SK-N-SH (cell line): ENCODE measurements at regions not wholly inside any gene's neighbourhood (a gene's known extent, or its start where the extent isn't known, plus 50 kb on each side); places are given as distances from the start of the nearest gene placed in this dataset.
A peak's percentile ranks its signal among the peaks of the same experiment; 100 is the strongest.

Experiments used
- CTCF ChIA-PET: fragments of 300-600, 350-600 bp; formaldehyde crosslinking; extraction: SDS; loops from one replicate; lab custom pipeline; 2021; lab: Yijun Ruan, JAX
- POLR2A ChIA-PET: fragments of 350-600 bp; sonication (Branson Sonifier 250); formaldehyde crosslinking; extraction: SDS; loops from one replicate; lab custom pipeline; 2020; ENCODE audit warnings: antibody characterized with exemption, inconsistent platforms; lab: Yijun Ruan, JAX
- DNase-seq: peaks from one replicate; pipeline ENCODE4 v3.0.0; 2012
- H2AFZ ChIP-seq: fragments of 200-600 bp; sonication (generic); 2 replicates; pipeline ENCODE4 v1.8.1; 2016; ENCODE audit warnings: antibody characterized with exemption, mild to moderate bottlenecking, low read depth
- H3F3A ChIP-seq: fragments of 200-600 bp; sonication (generic); replicated peaks from 2 replicates; pipeline ENCODE3; 2016; ENCODE audit warnings: antibody characterized with exemption, mild to moderate bottlenecking; ENCODE audit not compliant: insufficient read depth
- H3K27ac ChIP-seq, 2 experiments: fragments of 200-500 bp in 1 of 2; fragments of 200-600 bp in 1 of 2; sonication (Bioruptor generic) in 1 of 2; sonication (generic), shearing (Covaris generic) in 1 of 2; 2 replicates each; pipeline versions ENCODE4 v1.5.1 to v1.6.1; 2014 to 2016; ENCODE audit warnings: low read depth in 2 of 2, inconsistent platforms in 1 of 2, low read length in 1 of 2, mild to moderate bottlenecking in 1 of 2, mixed read lengths in 1 of 2
- H3K27me3 ChIP-seq: fragments of 200-600 bp; sonication (generic), shearing (Covaris generic); 2 replicates; pipeline ENCODE4 v1.6.1; 2016; ENCODE audit warnings: mixed run types; ENCODE audit not compliant: insufficient read depth
- H3K36me3 ChIP-seq, 2 experiments: fragments of 200-500 bp in 1 of 2; fragments of 200-600 bp in 1 of 2; sonication (Bioruptor generic) in 1 of 2; sonication (generic) in 1 of 2; replicated peaks in 1 of 2; 2 replicates each; pipeline versions ENCODE3 to v1.5.1; 2014 to 2016; ENCODE audit warnings: low read length in 1 of 2, mild to moderate bottlenecking in 1 of 2; ENCODE audit not compliant: insufficient read depth in 2 of 2, control insufficient read depth in 1 of 2
- H3K4me1 ChIP-seq, 2 experiments: fragments of 200-500 bp in 1 of 2; fragments of 200-600 bp in 1 of 2; sonication (Bioruptor generic) in 1 of 2; sonication (generic), shearing (Covaris generic) in 1 of 2; 2 replicates each; pipeline versions ENCODE4 v1.5.1 to v1.6.1; 2014 to 2016; ENCODE audit warnings: low read depth in 1 of 2, low read length in 1 of 2, mixed run types in 1 of 2; ENCODE audit not compliant: insufficient read depth in 2 of 2, control insufficient read depth in 1 of 2
- H3K4me2 ChIP-seq: fragments of 200-600 bp; sonication (generic), shearing (Covaris generic); 2 replicates; pipeline ENCODE4 v1.6.1; 2017; ENCODE audit warnings: mixed run types
- H3K4me3 ChIP-seq, 2 experiments: fragments of 200-500 bp in 1 of 2; fragments of 200-600 bp in 1 of 2; sonication (Bioruptor generic) in 1 of 2; sonication (generic), shearing (Covaris generic) in 1 of 2; 2 replicates each; pipeline versions ENCODE4 v1.5.1 to v1.8.1; 2014 to 2016; ENCODE audit warnings: low read depth in 2 of 2, inconsistent platforms in 1 of 2, low read length in 1 of 2, mild to moderate bottlenecking in 1 of 2, mixed read lengths in 1 of 2, moderate library complexity in 1 of 2
- H3K79me2 ChIP-seq: fragments of 200-600 bp; sonication (generic); 2 replicates; pipeline ENCODE4 v1.8.1; 2017; ENCODE audit warnings: mild to moderate bottlenecking; ENCODE audit not compliant: insufficient read depth
- H3K9ac ChIP-seq: fragments of 200-600 bp; sonication (generic); 2 replicates; pipeline ENCODE4 v1.6.1; 2017; ENCODE audit warnings: mixed run types
- H3K9me2 ChIP-seq: fragments of 200-600 bp; sonication (generic); 2 replicates; pipeline ENCODE4 v1.6.1; 2017; ENCODE audit warnings: mixed run types
- H3K9me3 ChIP-seq: fragments of 200-600 bp; sonication (generic); 2 replicates; pipeline ENCODE4 v1.6.1; 2017; ENCODE audit warnings: mixed run types, mild to moderate bottlenecking, moderate library complexity
- H4K20me1 ChIP-seq: fragments of 200-600 bp; sonication (generic); 2 replicates; pipeline ENCODE4 v1.6.1; 2017; ENCODE audit warnings: mild to moderate bottlenecking, mixed run types; ENCODE audit not compliant: insufficient read depth
- ELF1 ChIP-seq: IDR thresholded peaks from 2 replicates; pipeline ENCODE4 v1.4.0; 2012
- EP300 ChIP-seq, 2 experiments: IDR thresholded peaks; 2 replicates each; pipeline versions ENCODE4 v1.4.0 to v1.6.1; 2012; ENCODE audit warnings: borderline replicate concordance in 1 of 2, low read depth in 1 of 2, low read length in 1 of 2
- FOSL2 ChIP-seq: IDR thresholded peaks from 2 replicates; pipeline ENCODE4 v1.4.0; 2012; ENCODE audit warnings: low read depth, mild to moderate bottlenecking, moderate library complexity, borderline replicate concordance
- FOXM1 ChIP-seq: IDR thresholded peaks from 2 replicates; pipeline ENCODE4 v1.4.0; 2012; ENCODE audit warnings: low read depth, mild to moderate bottlenecking
- GABPA ChIP-seq: IDR thresholded peaks from 2 replicates; pipeline ENCODE4 v1.4.0; 2012; ENCODE audit warnings: low read depth, mild to moderate bottlenecking
- JUND ChIP-seq: IDR thresholded peaks from 2 replicates; pipeline ENCODE4 v1.4.0; 2012
- NFIC ChIP-seq: IDR thresholded peaks from 2 replicates; pipeline ENCODE4 v1.4.0; 2012; ENCODE audit warnings: borderline replicate concordance
- NRF1 ChIP-seq: IDR thresholded peaks from 2 replicates; pipeline ENCODE4 v1.6.1; 2012; ENCODE audit warnings: low read depth, mild to moderate bottlenecking, low read length
- RAD21 ChIP-seq: IDR thresholded peaks from 2 replicates; pipeline ENCODE4 v1.6.1; 2012; ENCODE audit warnings: mild to moderate bottlenecking, low read length
- RFX5 ChIP-seq: IDR thresholded peaks from 2 replicates; pipeline ENCODE4 v1.6.1; 2012; ENCODE audit warnings: mild to moderate bottlenecking, improper control_type of control experiment, low read length
- RXRA ChIP-seq: IDR thresholded peaks from 2 replicates; pipeline ENCODE4 v1.4.0; 2012; ENCODE audit warnings: low read depth, mild to moderate bottlenecking, borderline replicate concordance
- SIN3A ChIP-seq: IDR thresholded peaks from 2 replicates; pipeline ENCODE4 v1.6.1; 2012; ENCODE audit warnings: low read depth, mild to moderate bottlenecking, low read length, moderate library complexity, borderline replicate concordance
- TAF1 ChIP-seq: IDR thresholded peaks from 2 replicates; pipeline ENCODE4 v1.6.1; 2012; ENCODE audit warnings: low read depth, mild to moderate bottlenecking, low read length, moderate library complexity, borderline replicate concordance
- TCF12 ChIP-seq: IDR thresholded peaks from 2 replicates; pipeline ENCODE4 v1.4.0; 2012
- TEAD4 ChIP-seq: IDR thresholded peaks from 2 replicates; pipeline ENCODE4 v1.4.0; 2012; ENCODE audit warnings: mild to moderate bottlenecking, borderline replicate concordance; ENCODE audit not compliant: insufficient read depth
- WGBS: methylation state at CpG from one replicate; pipeline ENCODE4 v1.1.6; 2017; ENCODE audit warnings: low lambda C conversion rate; 5-methylcytosine and 5-hydroxymethylcytosine counted together
- TF ChIP-seq, protein P1 (sequence below): fragments of 150-350 bp; IDR thresholded peaks from 2 replicates; pipeline ENCODE4 v1.6.1; 2017; ENCODE audit warnings: antibody characterized with exemption, low read length, low read depth, borderline replicate concordance
- TF ChIP-seq, protein P2 (sequence below): IDR thresholded peaks from 2 replicates; pipeline ENCODE4 v1.4.0; 2012; ENCODE audit warnings: low read depth, borderline replicate concordance
- TF ChIP-seq, protein P3 (sequence below): IDR thresholded peaks from 2 replicates; pipeline ENCODE4 v1.4.0; 2012; ENCODE audit warnings: low read depth, borderline replicate concordance
- TF ChIP-seq, protein P4 (sequence below): IDR thresholded peaks from 2 replicates; pipeline ENCODE4 v1.6.1; 2012; ENCODE audit warnings: mild to moderate bottlenecking, low read depth, low read length, moderate library complexity
- TF ChIP-seq, protein P5 (sequence below): fragments of 150-350 bp; IDR thresholded peaks from 2 replicates; pipeline ENCODE4 v1.6.1; 2016; ENCODE audit warnings: mild to moderate bottlenecking, low read depth, low read length
- TF ChIP-seq, protein P6 (sequence below): IDR thresholded peaks from 2 replicates; pipeline ENCODE4; 2012

DNA sequence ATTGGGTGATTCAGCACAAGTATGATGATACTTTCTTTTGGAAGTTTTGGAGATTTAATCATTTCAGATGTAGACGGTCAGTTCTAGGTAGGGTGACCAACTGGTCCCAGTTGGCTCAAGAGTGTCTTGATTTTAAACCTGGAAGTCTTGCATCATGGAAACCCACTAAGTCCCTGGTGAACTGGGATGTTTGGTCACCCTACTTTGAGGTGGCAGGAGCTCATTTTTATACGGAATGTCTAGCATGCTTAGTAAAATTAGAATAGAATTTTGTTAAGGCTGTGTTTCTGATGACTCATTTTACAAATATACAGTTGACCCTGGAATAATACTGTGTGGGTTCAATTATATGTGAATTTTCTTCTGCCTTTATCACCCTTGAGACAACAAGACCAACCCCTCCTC lies 61.5 kb upstream of the DOCK10 start:
- no peak for TF ChIP-seq TAF1
- TF ChIP-seq GABPA: no peak
- TF ChIP-seq TCF12: peak; percentile 57
- TF ChIP-seq FOSL2: peak; percentile 57; the same call in 1 of the 2 replicates
- TF ChIP-seq NRF1: no peak
- TF ChIP-seq, protein P1, sequence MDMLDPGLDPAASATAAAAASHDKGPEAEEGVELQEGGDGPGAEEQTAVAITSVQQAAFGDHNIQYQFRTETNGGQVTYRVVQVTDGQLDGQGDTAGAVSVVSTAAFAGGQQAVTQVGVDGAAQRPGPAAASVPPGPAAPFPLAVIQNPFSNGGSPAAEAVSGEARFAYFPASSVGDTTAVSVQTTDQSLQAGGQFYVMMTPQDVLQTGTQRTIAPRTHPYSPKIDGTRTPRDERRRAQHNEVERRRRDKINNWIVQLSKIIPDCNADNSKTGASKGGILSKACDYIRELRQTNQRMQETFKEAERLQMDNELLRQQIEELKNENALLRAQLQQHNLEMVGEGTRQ: no peak
- TF ChIP-seq, protein P2, sequence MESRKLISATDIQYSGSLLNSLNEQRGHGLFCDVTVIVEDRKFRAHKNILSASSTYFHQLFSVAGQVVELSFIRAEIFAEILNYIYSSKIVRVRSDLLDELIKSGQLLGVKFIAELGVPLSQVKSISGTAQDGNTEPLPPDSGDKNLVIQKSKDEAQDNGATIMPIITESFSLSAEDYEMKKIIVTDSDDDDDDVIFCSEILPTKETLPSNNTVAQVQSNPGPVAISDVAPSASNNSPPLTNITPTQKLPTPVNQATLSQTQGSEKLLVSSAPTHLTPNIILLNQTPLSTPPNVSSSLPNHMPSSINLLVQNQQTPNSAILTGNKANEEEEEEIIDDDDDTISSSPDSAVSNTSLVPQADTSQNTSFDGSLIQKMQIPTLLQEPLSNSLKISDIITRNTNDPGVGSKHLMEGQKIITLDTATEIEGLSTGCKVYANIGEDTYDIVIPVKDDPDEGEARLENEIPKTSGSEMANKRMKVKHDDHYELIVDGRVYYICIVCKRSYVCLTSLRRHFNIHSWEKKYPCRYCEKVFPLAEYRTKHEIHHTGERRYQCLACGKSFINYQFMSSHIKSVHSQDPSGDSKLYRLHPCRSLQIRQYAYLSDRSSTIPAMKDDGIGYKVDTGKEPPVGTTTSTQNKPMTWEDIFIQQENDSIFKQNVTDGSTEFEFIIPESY: no peak
- TF ChIP-seq NFIC: 0 out of 2 replicates have a peak, but pooled peaks have one; percentile 21
- TF ChIP-seq, protein P3, sequence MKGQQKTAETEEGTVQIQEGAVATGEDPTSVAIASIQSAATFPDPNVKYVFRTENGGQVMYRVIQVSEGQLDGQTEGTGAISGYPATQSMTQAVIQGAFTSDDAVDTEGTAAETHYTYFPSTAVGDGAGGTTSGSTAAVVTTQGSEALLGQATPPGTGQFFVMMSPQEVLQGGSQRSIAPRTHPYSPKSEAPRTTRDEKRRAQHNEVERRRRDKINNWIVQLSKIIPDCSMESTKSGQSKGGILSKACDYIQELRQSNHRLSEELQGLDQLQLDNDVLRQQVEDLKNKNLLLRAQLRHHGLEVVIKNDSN: no peak
- TF ChIP-seq ELF1: no peak
- TF ChIP-seq RXRA: peak; percentile 70; the same call in 1 of the 2 replicates
- TF ChIP-seq, protein P4, sequence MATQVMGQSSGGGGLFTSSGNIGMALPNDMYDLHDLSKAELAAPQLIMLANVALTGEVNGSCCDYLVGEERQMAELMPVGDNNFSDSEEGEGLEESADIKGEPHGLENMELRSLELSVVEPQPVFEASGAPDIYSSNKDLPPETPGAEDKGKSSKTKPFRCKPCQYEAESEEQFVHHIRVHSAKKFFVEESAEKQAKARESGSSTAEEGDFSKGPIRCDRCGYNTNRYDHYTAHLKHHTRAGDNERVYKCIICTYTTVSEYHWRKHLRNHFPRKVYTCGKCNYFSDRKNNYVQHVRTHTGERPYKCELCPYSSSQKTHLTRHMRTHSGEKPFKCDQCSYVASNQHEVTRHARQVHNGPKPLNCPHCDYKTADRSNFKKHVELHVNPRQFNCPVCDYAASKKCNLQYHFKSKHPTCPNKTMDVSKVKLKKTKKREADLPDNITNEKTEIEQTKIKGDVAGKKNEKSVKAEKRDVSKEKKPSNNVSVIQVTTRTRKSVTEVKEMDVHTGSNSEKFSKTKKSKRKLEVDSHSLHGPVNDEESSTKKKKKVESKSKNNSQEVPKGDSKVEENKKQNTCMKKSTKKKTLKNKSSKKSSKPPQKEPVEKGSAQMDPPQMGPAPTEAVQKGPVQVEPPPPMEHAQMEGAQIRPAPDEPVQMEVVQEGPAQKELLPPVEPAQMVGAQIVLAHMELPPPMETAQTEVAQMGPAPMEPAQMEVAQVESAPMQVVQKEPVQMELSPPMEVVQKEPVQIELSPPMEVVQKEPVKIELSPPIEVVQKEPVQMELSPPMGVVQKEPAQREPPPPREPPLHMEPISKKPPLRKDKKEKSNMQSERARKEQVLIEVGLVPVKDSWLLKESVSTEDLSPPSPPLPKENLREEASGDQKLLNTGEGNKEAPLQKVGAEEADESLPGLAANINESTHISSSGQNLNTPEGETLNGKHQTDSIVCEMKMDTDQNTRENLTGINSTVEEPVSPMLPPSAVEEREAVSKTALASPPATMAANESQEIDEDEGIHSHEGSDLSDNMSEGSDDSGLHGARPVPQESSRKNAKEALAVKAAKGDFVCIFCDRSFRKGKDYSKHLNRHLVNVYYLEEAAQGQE: no peak
- TF ChIP-seq RFX5: no peak
- TF ChIP-seq, protein P5, sequence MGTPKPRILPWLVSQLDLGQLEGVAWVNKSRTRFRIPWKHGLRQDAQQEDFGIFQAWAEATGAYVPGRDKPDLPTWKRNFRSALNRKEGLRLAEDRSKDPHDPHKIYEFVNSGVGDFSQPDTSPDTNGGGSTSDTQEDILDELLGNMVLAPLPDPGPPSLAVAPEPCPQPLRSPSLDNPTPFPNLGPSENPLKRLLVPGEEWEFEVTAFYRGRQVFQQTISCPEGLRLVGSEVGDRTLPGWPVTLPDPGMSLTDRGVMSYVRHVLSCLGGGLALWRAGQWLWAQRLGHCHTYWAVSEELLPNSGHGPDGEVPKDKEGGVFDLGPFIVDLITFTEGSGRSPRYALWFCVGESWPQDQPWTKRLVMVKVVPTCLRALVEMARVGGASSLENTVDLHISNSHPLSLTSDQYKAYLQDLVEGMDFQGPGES: no peak
- TF ChIP-seq JUND: peak; percentile 58
- TF ChIP-seq, protein P6, sequence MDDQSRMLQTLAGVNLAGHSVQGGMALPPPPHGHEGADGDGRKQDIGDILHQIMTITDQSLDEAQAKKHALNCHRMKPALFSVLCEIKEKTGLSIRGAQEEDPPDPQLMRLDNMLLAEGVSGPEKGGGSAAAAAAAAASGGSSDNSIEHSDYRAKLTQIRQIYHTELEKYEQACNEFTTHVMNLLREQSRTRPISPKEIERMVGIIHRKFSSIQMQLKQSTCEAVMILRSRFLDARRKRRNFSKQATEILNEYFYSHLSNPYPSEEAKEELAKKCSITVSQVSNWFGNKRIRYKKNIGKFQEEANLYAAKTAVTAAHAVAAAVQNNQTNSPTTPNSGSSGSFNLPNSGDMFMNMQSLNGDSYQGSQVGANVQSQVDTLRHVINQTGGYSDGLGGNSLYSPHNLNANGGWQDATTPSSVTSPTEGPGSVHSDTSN: no peak
- peak in 1 of 2 experiments; percentile 55; a peak in 1 of 4 replicates for TF ChIP-seq EP300 (IDR thresholded peaks at IDR 0.05; ENCODE audit: borderline replicate concordance in 1 of 2, low read depth in 1 of 2, low read length in 1 of 2)
- no peak for TF ChIP-seq RAD21
- peak; percentile 16; the same call in 1 of the 2 replicates for TF ChIP-seq TEAD4
- TF ChIP-seq SIN3A: no peak
- TF ChIP-seq FOXM1: no peak
- H4K20me1 ChIP-seq: no peaks in the 10 kb centered on the region
- 6% methylated on average over 2 of the region's 2 CpGs for WGBS
- H3K4me1 ChIP-seq: peaks cover 0 to 16% of the 10 kb centered on the region in 2 experiments; a peak in 3 of 4 replicates
- H2AFZ ChIP-seq: peak overlapping the region; percentile 38; the same call in 1 of the 2 replicates
- H3K36me3 ChIP-seq: no peaks in the 10 kb centered on the region
- H3K9ac ChIP-seq: no peak overlapping the region; the same call in 1 of the 2 replicates
- ChIA-PET CTCF (no interaction called here), POLR2A (no interaction called here)
- H3K27me3 ChIP-seq: no peaks in the 10 kb centered on the region
- peaks cover 50% of the 10 kb centered on the region for H3F3A ChIP-seq
- no peaks in the 10 kb centered on the region; the same call in 1 of the 2 replicates for H3K9me3 ChIP-seq
- no peaks in the 10 kb centered on the region for H3K9me2 ChIP-seq
- peak overlapping the region; percentile 27 for H3K4me2 ChIP-seq
- no peak for DNase-seq
- H3K79me2 ChIP-seq: no peaks in the 10 kb centered on the region
- no peak overlapping the region for H3K4me3 ChIP-seq
- peak overlapping the region; percentile 43 to 87; a peak in 3 of 4 replicates for H3K27ac ChIP-seq
